CD8-positive, alpha-beta memory T cell (primary cell): ENCODE measurements at regions not wholly inside any gene's neighbourhood (a gene's known extent, or its start where the extent isn't known, plus 50 kb on each side); places are given as distances from the start of the nearest gene placed in this dataset.

Source experiments
- CTCF ChIA-PET: fragments of 350-600 bp; sonication (Branson Sonifier 250); formaldehyde crosslinking; loops from one replicate; lab custom pipeline; 2021; ENCODE audit warnings: antibody characterized with exemption; lab: Charles Lee
- POLR2A ChIA-PET: fragments of 350-600 bp; sonication (Branson Sonifier 250); formaldehyde crosslinking; loops from one replicate; lab custom pipeline; 2021; ENCODE audit warnings: antibody characterized with exemption; lab: Charles Lee
- DNase-seq, 5 donors: peaks; one replicate each; pipeline versions ENCODE4 v3.0.0 to v3.0.0-alpha.2; 2020 to 2022; ENCODE audit warnings: mixed read lengths in 1 of 5
- H3K27ac ChIP-seq: one replicate; pipeline ENCODE4 v1.7.0; 2013; ENCODE audit warnings: low read depth, mild to moderate bottlenecking, low read length, moderate library complexity
- H3K27me3 ChIP-seq: 2 replicates; pipeline ENCODE4 v1.7.0; 2013; ENCODE audit warnings: low read length, mild to moderate bottlenecking; ENCODE audit not compliant: insufficient read depth, poor library complexity, severe bottlenecking
- H3K36me3 ChIP-seq: 2 replicates; pipeline ENCODE4 v1.7.0; 2013; ENCODE audit warnings: mild to moderate bottlenecking, low read length, moderate library complexity; ENCODE audit not compliant: insufficient read depth
- H3K4me1 ChIP-seq: 2 replicates; pipeline ENCODE4 v1.7.0; 2013; ENCODE audit warnings: mild to moderate bottlenecking, low read length, moderate library complexity; ENCODE audit not compliant: insufficient read depth
- H3K4me3 ChIP-seq: 2 replicates; pipeline ENCODE4 v1.7.0; 2013; ENCODE audit warnings: mild to moderate bottlenecking, low read length
- H3K9me3 ChIP-seq: 2 replicates; pipeline ENCODE4 v1.7.0; 2013; ENCODE audit warnings: mild to moderate bottlenecking, low read length
- H3K27ac Mint-ChIP-seq, 8 donors: one replicate each; pipeline ENCODE4 v1.8.0; 2020 to 2021; ENCODE audit warnings: mixed read lengths in 8 of 8, mild to moderate bottlenecking in 6 of 8, inconsistent platforms in 3 of 8, moderate library complexity in 3 of 8
- H3K27me3 Mint-ChIP-seq, 2 donors: one replicate each; pipeline ENCODE4 v1.8.0; 2020 to 2021; ENCODE audit warnings: mixed read lengths in 2 of 2, mild to moderate bottlenecking in 1 of 2, moderate library complexity in 1 of 2
- H3K36me3 Mint-ChIP-seq, 3 donors: one replicate each; pipeline ENCODE4 v1.8.0; 2020 to 2021; ENCODE audit warnings: mixed read lengths in 3 of 3, inconsistent platforms in 1 of 3, mild to moderate bottlenecking in 1 of 3
- H3K4me1 Mint-ChIP-seq, 3 donors: one replicate each; pipeline ENCODE4 v1.8.0; 2020 to 2021; ENCODE audit warnings: mixed read lengths in 3 of 3, inconsistent platforms in 1 of 3, mild to moderate bottlenecking in 1 of 3
- H3K4me3 Mint-ChIP-seq, 7 donors: one replicate each; pipeline ENCODE4 v1.8.0; 2020 to 2021; ENCODE audit warnings: mixed read lengths in 7 of 7, mild to moderate bottlenecking in 6 of 7, moderate library complexity in 4 of 7, inconsistent platforms in 2 of 7
- H3K9me3 Mint-ChIP-seq, 5 donors: one replicate each; pipeline ENCODE4 v1.8.0; 2020 to 2022; ENCODE audit warnings: mixed read lengths in 5 of 5, mild to moderate bottlenecking in 3 of 5, moderate library complexity in 2 of 5, inconsistent platforms in 1 of 5

GRCh38 chr20:24160563-24161281 is 172.1 kb upstream of the GGTLC1 start:
- H3K4me3 Mint-ChIP-seq: no peak overlapping the region
- no peaks in the 10 kb centered on the region for H3K36me3 ChIP-seq
- H3K27me3 ChIP-seq: no peaks in the 10 kb centered on the region
- peaks cover under 1 to 5% of the 10 kb centered on the region in 2 donors for H3K27me3 Mint-ChIP-seq
- H3K9me3 ChIP-seq: no peaks in the 10 kb centered on the region
- CTCF ChIA-PET: interaction anchor here (1.1 to 1.3 kb wide), 2 partner anchors 29 to 223 kb away, joined by 3 to 4 read pairs; no protein-coding TSS in a partner anchor
- no peaks in the 10 kb centered on the region for H3K9me3 Mint-ChIP-seq
- no peak overlapping the region for H3K27ac Mint-ChIP-seq
- POLR2A ChIA-PET: no interaction called here
- peaks cover 0 to 10% (median 7%) of the 10 kb centered on the region in 3 donors for H3K4me1 Mint-ChIP-seq
- DNase-seq: peak in 1 of 5 donors; percentile 4
- H3K36me3 Mint-ChIP-seq: no peaks in the 10 kb centered on the region
- no peaks in the 10 kb centered on the region for H3K4me1 ChIP-seq
- no peak overlapping the region for H3K27ac ChIP-seq
- H3K4me3 ChIP-seq: no peak overlapping the region

DNA sequence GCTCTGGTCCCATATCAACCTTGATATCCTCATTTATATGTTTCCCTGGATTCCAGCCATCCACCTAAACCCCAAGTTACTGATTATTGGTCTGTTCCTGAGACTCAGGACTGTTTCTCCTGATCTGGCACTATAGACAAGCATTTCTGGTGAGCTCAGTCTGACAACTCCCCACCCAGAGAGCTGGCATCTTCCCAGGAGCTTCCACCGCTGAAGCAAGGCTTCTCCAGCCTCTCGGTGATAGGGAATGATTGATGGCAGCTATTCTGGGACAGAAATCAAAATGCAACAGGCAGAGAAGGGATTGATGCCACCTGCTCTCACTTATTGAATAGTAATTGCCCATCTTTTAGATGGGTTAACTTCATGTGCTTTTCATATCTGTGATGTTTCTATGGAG is 169.7 kb upstream of the GGTLC1 start:
- H3K36me3 Mint-ChIP-seq: no peaks in the 10 kb centered on the region
- H3K9me3 Mint-ChIP-seq: no peaks in the 10 kb centered on the region
- H3K4me3 Mint-ChIP-seq: no peak overlapping the region
- no peaks in the 10 kb centered on the region for H3K27me3 ChIP-seq
- POLR2A ChIA-PET: interaction anchor here (0.6 kb wide), 1 partner anchor 875 kb away, joined by 4 read pairs; no protein-coding TSS in a partner anchor
- H3K36me3 ChIP-seq: no peaks in the 10 kb centered on the region
- no peaks in the 10 kb centered on the region for H3K4me1 ChIP-seq
- peaks cover 0 to 10% (median 7%) of the 10 kb centered on the region in 3 donors for H3K4me1 Mint-ChIP-seq
- peaks cover 7 to 21% of the 10 kb centered on the region in 2 donors for H3K27me3 Mint-ChIP-seq
- CTCF ChIA-PET: interaction anchor here (1.7 kb wide), 1 partner anchor 221 kb away, joined by 8 read pairs; no protein-coding TSS in a partner anchor
- no peaks in the 10 kb centered on the region for H3K9me3 ChIP-seq
- no peak overlapping the region for H3K27ac ChIP-seq
- no peak overlapping the region for H3K4me3 ChIP-seq
- no peak for DNase-seq
- H3K27ac Mint-ChIP-seq: no peak overlapping the region

- no peak overlapping the region for H3K27ac ChIP-seq
- POLR2A ChIA-PET: no interaction called here
- no peaks in the 10 kb centered on the region for H3K27me3 ChIP-seq
- H3K27ac Mint-ChIP-seq: peak overlapping the region in 6 of 8 donors; percentile 26 to 79 (median 40)
- H3K4me1 ChIP-seq: no peaks in the 10 kb centered on the region
- no peaks in the 10 kb centered on the region for H3K9me3 Mint-ChIP-seq
- H3K4me3 ChIP-seq: no peak overlapping the region
- peak in 4 of 5 donors; percentile 29 to 64 (median 40) for DNase-seq
- H3K4me3 Mint-ChIP-seq: peak overlapping the region in 1 of 7 donors; percentile 67
- CTCF ChIA-PET: no interaction called here
- peaks cover 0 to 10% (median 7%) of the 10 kb centered on the region in 3 donors for H3K4me1 Mint-ChIP-seq
- no peaks in the 10 kb centered on the region for H3K36me3 Mint-ChIP-seq
- H3K27me3 Mint-ChIP-seq: peaks cover 7 to 26% of the 10 kb centered on the region in 2 donors
- H3K36me3 ChIP-seq: no peaks in the 10 kb centered on the region
- H3K9me3 ChIP-seq: no peaks in the 10 kb centered on the region
These were observed 168.6 kb upstream of the GGTLC1 start for GRCh38 chr20:24157213-24157612.

GRCh38 chr20:24153101-24154040 is 164.8 kb upstream of the GGTLC1 start:
- ChIA-PET CTCF (no interaction called here), POLR2A (no interaction called here)
- Histone ChIP-seq H3K4me1 (no peaks in the 10 kb centered on the region), H3K27ac (no peak overlapping the region), H3K36me3 (no peaks in the 10 kb centered on the region), H3K4me3 (no peak overlapping the region), H3K27me3 (no peaks in the 10 kb centered on the region), H3K9me3 (no peaks in the 10 kb centered on the region)
- Mint-ChIP-seq H3K36me3 (no peaks in the 10 kb centered on the region), H3K4me3 (no peak overlapping the region), H3K9me3 (peaks cover 0 to 2% (median 0%) of the 10 kb centered on the region in 5 donors), H3K4me1 (peaks cover 5 to 13% (median 12%) of the 10 kb centered on the region in 3 donors), H3K27ac (no peak overlapping the region), H3K27me3 (peaks cover 9 to 34% of the 10 kb centered on the region in 2 donors)
- no peak for DNase-seq

DNA sequence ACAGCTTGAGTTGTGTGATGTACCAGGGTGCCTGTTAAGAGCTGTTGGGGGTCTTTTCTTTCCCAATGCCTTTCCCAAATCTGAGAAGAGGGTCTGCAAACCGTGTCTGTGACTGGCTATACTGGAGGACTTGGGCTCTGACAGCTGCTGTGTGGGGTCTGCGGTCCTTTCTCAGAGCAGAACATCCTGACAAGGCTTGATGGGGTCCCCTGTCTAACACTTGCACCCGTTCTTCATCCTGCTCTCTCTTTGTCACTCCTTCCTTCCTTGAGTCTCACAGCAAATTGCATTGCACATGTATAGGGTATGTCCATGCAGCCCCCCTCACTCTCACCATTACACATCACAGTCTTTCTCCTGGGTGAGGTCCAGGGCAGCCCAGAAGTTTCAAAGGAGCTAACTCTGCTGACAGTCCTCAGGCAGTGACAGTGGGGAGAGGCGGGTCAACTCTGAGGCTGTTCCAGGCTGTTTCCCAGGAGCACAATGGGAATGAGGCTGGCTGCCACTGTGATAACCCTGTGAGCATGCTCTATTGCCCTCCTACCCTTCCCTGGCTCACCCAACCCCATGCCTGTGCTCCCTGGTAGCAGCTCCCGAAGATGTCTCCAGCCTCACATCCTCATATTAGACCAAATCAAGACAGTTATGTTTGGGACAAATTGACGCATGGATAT is 163.2 kb upstream of the GGTLC1 start:
- no peaks in the 10 kb centered on the region for H3K9me3 ChIP-seq
- H3K4me3 ChIP-seq: no peak overlapping the region
- H3K4me1 ChIP-seq: no peaks in the 10 kb centered on the region
- no peaks in the 10 kb centered on the region for H3K36me3 ChIP-seq
- H3K27ac Mint-ChIP-seq: peak overlapping the region in 1 of 8 donors; percentile 66
- DNase-seq: no peak
- H3K9me3 Mint-ChIP-seq: peaks cover 0 to 2% (median 0%) of the 10 kb centered on the region in 5 donors
- no peak overlapping the region for H3K27ac ChIP-seq
- no peaks in the 10 kb centered on the region for H3K27me3 ChIP-seq
- POLR2A ChIA-PET: no interaction called here
- peaks cover 12 to 15% (median 15%) of the 10 kb centered on the region in 3 donors for H3K4me1 Mint-ChIP-seq
- H3K27me3 Mint-ChIP-seq: peaks cover 8 to 39% of the 10 kb centered on the region in 2 donors
- H3K36me3 Mint-ChIP-seq: no peaks in the 10 kb centered on the region
- CTCF ChIA-PET: no interaction called here
- H3K4me3 Mint-ChIP-seq: no peak overlapping the region

- H3K27ac Mint-ChIP-seq: no peak overlapping the region
- peaks cover 18 to 26% (median 25%) of the 10 kb centered on the region in 3 donors for H3K4me1 Mint-ChIP-seq
- H3K36me3 Mint-ChIP-seq: no peaks in the 10 kb centered on the region
- DNase-seq: no peak
- H3K27me3 Mint-ChIP-seq: peaks cover 3 to 43% of the 10 kb centered on the region in 2 donors
- Histone ChIP-seq H3K27ac (no peak overlapping the region), H3K4me1 (no peaks in the 10 kb centered on the region), H3K4me3 (no peak overlapping the region), H3K27me3 (no peaks in the 10 kb centered on the region), H3K36me3 (no peaks in the 10 kb centered on the region), H3K9me3 (no peaks in the 10 kb centered on the region)
- H3K4me3 Mint-ChIP-seq: no peak overlapping the region
- CTCF ChIA-PET: no interaction called here
- peaks cover 0 to 2% (median 0%) of the 10 kb centered on the region in 5 donors for H3K9me3 Mint-ChIP-seq
- POLR2A ChIA-PET: no interaction called here
These were observed 161.8 kb upstream of the GGTLC1 start for GRCh38 chr20:24150406-24150805.

- ChIA-PET CTCF (interaction anchor here (1.2 kb wide), 1 partner anchor 35 kb away, joined by 4 read pairs; no protein-coding TSS in a partner anchor), POLR2A (no interaction called here)
- no peak overlapping the region for H3K27ac ChIP-seq
- no peaks in the 10 kb centered on the region for H3K27me3 ChIP-seq
- no peak for DNase-seq
- H3K36me3 Mint-ChIP-seq: no peaks in the 10 kb centered on the region
- no peak overlapping the region for H3K4me3 Mint-ChIP-seq
- no peaks in the 10 kb centered on the region for H3K36me3 ChIP-seq
- no peak overlapping the region for H3K4me3 ChIP-seq
- H3K27ac Mint-ChIP-seq: no peak overlapping the region
- peaks cover 23 to 31% (median 30%) of the 10 kb centered on the region in 3 donors for H3K4me1 Mint-ChIP-seq
- no peaks in the 10 kb centered on the region for H3K4me1 ChIP-seq
- peaks cover 3 to 38% of the 10 kb centered on the region in 2 donors for H3K27me3 Mint-ChIP-seq
- H3K9me3 ChIP-seq: no peaks in the 10 kb centered on the region
- H3K9me3 Mint-ChIP-seq: peaks cover 0 to 2% (median 0%) of the 10 kb centered on the region in 5 donors
These were observed 161.3 kb upstream of the GGTLC1 start for GRCh38 chr20:24149881-24150307.
